GM12878 (cell line): ENCODE measurements at regions not wholly inside any gene's neighbourhood (a gene's known extent, or its start where the extent isn't known, plus 50 kb on each side); places are given as distances from the start of the nearest gene placed in this dataset.

ENCODE experiments used
- ATAC-seq: fragments of 200-7000 bp; cut with Tn5 transposase; 3 replicates; pipeline ENCODE4 v1.9.1; 2020; ENCODE audit warnings: mild to moderate bottlenecking, moderate library complexity
- BruUV-seq: library from RNA; stranded (reverse); fragments of 400-500 nt; replicated peaks from 2 replicates; lab custom pipeline; 2021; lab: Mats Ljungman, UMichigan
- CTCF ChIA-PET: fragments of 300-600 bp; sonication (Branson Sonifier 250); formaldehyde crosslinking; extraction: SDS; loops from one replicate; lab custom pipeline; 2021; ENCODE audit warnings: inconsistent platforms; lab: Yijun Ruan, JAX
- POLR2A ChIA-PET: fragments of 350-600 bp; formaldehyde crosslinking; extraction: SDS; loops from one replicate; lab custom pipeline; 2021; ENCODE audit warnings: inconsistent platforms; lab: Charles Lee
- RAD21 ChIA-PET: fragments of 300-600 bp; sonication (Branson Sonifier 250); formaldehyde crosslinking; loops from one replicate; lab custom pipeline; 2023; ENCODE audit warnings: antibody characterized with exemption; ENCODE audit not compliant: unreplicated experiment; lab: Charles Lee
- SMC1A ChIA-PET: fragments of 300-600 bp; sonication (Branson Sonifier 250); formaldehyde crosslinking; loops from one replicate; lab custom pipeline; 2023; ENCODE audit not compliant: unreplicated experiment, uncharacterized antibody; lab: Charles Lee
- DNase-seq: peaks from one replicate; pipeline ENCODE4 v3.0.0-alpha.2; 2011; ENCODE audit warnings: low read depth, low spot score
- FAIRE-seq: peaks from 3 replicates; lab custom pipeline; 2011; peaks lifted over from hg19 to GRCh38; lab: Jason Lieb, UNC
- H2AFZ ChIP-seq: 2 replicates; pipeline ENCODE4 v1.6.0; 2011; ENCODE audit warnings: low read depth, low read length, control low read depth; ENCODE audit not compliant: control insufficient read depth
- H3K27ac ChIP-seq: 2 replicates; pipeline ENCODE4 v1.5.1; 2011; ENCODE audit warnings: control low read depth; ENCODE audit not compliant: control insufficient read depth, insufficient read depth
- H3K27me3 ChIP-seq, 2 experiments: replicated peaks in 1 of 2; 2 replicates each; pipeline versions ENCODE4 v1.6.0 to v1.6.1; 2011; ENCODE audit warnings: low read length in 1 of 2; ENCODE audit not compliant: control insufficient read depth in 2 of 2, insufficient read depth in 2 of 2
- H3K36me3 ChIP-seq, 2 experiments: 2 replicates each; pipeline ENCODE4 v1.5.1; 2011; ENCODE audit warnings: low read length in 1 of 2; ENCODE audit not compliant: control insufficient read depth in 2 of 2, insufficient read depth in 2 of 2
- H3K4me1 ChIP-seq: 2 replicates; pipeline ENCODE4 v1.6.1; 2011; ENCODE audit warnings: mild to moderate bottlenecking, low read length, moderate library complexity, mixed read lengths; ENCODE audit not compliant: control insufficient read depth, insufficient read depth
- H3K4me2 ChIP-seq: 2 replicates; pipeline ENCODE4 v1.6.0; 2011; ENCODE audit warnings: control low read depth; ENCODE audit not compliant: control insufficient read depth, insufficient read depth
- H3K4me3 ChIP-seq: fragments of 200-600 bp; sonication (generic); 2 replicates; pipeline ENCODE4 v1.5.1; 2016
- H3K79me2 ChIP-seq: 2 replicates; pipeline ENCODE4 v1.6.0; 2011; ENCODE audit warnings: low read length; ENCODE audit not compliant: control insufficient read depth, insufficient read depth
- H3K9ac ChIP-seq: 2 replicates; pipeline ENCODE4 v1.8.0; 2011; ENCODE audit warnings: low read length, control low read depth, mixed read lengths; ENCODE audit not compliant: control insufficient read depth, insufficient read depth
- H3K9me3 ChIP-seq: replicated peaks from 3 replicates; pipeline ENCODE4 v1.5.1; 2011; ENCODE audit warnings: mild to moderate bottlenecking, low read length; ENCODE audit not compliant: control insufficient read depth, insufficient read depth
- H4K20me1 ChIP-seq: 2 replicates; pipeline ENCODE4 v1.6.0; 2011; ENCODE audit not compliant: control insufficient read depth, insufficient read depth
- BHLHE40 ChIP-seq, 2 experiments: fragments of 450-650 bp in 1 of 2; IDR thresholded peaks; 2 replicates each; pipeline ENCODE4 v1.6.1; 2011 to 2017; ENCODE audit warnings: low read depth in 2 of 2, borderline replicate concordance in 1 of 2, improper control_type of control experiment in 1 of 2, low read length in 1 of 2, mild to moderate bottlenecking in 1 of 2
- BMI1 ChIP-seq: fragments of 450-650 bp; IDR thresholded peaks from 2 replicates; pipeline ENCODE4 v1.6.1; 2016; ENCODE audit warnings: mild to moderate bottlenecking, moderate library complexity, borderline replicate concordance
- E2F4 ChIP-seq: IDR thresholded peaks from 2 replicates; pipeline ENCODE4 v1.6.1; 2012; ENCODE audit warnings: low read depth, low read length, improper control_type of control experiment
- E2F8 ChIP-seq: fragments of 450-650 bp; IDR thresholded peaks from 2 replicates; pipeline ENCODE4 v1.6.1; 2018; ENCODE audit warnings: mild to moderate bottlenecking, low read depth, moderate library complexity; ENCODE audit not compliant: partially characterized antibody
- IRF4 ChIP-seq: IDR thresholded peaks from 2 replicates; pipeline ENCODE4 v1.6.1; 2011; ENCODE audit warnings: low read depth, low read length
- KAT2A ChIP-seq: conservative IDR thresholded peaks from 2 replicates; pipeline ENCODE4 v1.6.1; 2011; ENCODE audit warnings: low read depth, low read length; ENCODE audit not compliant: control insufficient read depth
- KDM1A ChIP-seq: fragments of 200-600 bp; sonication (generic); IDR thresholded peaks from 2 replicates; pipeline ENCODE4 v1.6.1; 2016; ENCODE audit warnings: borderline replicate concordance
- MEF2B ChIP-seq: fragments of 450-650 bp; IDR thresholded peaks from 2 replicates; pipeline ENCODE4 v1.6.1; 2018; ENCODE audit warnings: mild to moderate bottlenecking, moderate library complexity; ENCODE audit not compliant: partially characterized antibody, poor library complexity, severe bottlenecking
- NFXL1 ChIP-seq: fragments of 450-650 bp; IDR thresholded peaks from 2 replicates; pipeline ENCODE4 v1.6.1; 2017; ENCODE audit warnings: antibody characterized with exemption, mild to moderate bottlenecking, borderline replicate concordance
- POU2F2 ChIP-seq: IDR thresholded peaks from 3 replicates; pipeline ENCODE4 v1.6.1; 2011; ENCODE audit warnings: low read depth, mild to moderate bottlenecking, low read length, borderline replicate concordance
- RFX5 ChIP-seq: IDR thresholded peaks from 2 replicates; pipeline ENCODE4 v1.6.1; 2011; ENCODE audit warnings: low read depth, low read length, improper control_type of control experiment
- SMC3 ChIP-seq: IDR thresholded peaks from 2 replicates; pipeline ENCODE4 v1.6.1; 2011; ENCODE audit warnings: low read length, improper control_type of control experiment, borderline replicate concordance
- SPI1 ChIP-seq: IDR thresholded peaks from 2 replicates; pipeline ENCODE4 v1.6.1; 2011; ENCODE audit warnings: low read depth, mild to moderate bottlenecking, low read length, moderate library complexity, borderline replicate concordance; ENCODE audit not compliant: insufficient read depth
- WGBS: methylation state at CpG from one replicate; pipeline ENCODE4 v1.1.6; 2016; ENCODE audit warnings: low lambda C conversion rate; ENCODE audit not compliant: insufficient replicate concordance, insufficient coverage; ENCODE audit errors: missing lambda C conversion rate; 5-methylcytosine and 5-hydroxymethylcytosine counted together
- in situ Hi-C: fragments of 300-500 bp; cut with MboI; formaldehyde crosslinking; loops from 9 replicates; pipeline ENCODE4 v1.14.3; 2018; ENCODE audit warnings: mixed read lengths
- intact Hi-C: fragments of 100-400 bp; cut with micrococcal nuclease; formaldehyde crosslinking; loops from one replicate; pipeline ENCODE4 v1.14.2; 2022; ENCODE audit not compliant: unreplicated experiment
- TF ChIP-seq, protein P1 (sequence below): IDR thresholded peaks from 2 replicates; pipeline ENCODE4 v1.6.1; 2011; ENCODE audit warnings: low read depth, low read length, improper control_type of control experiment, borderline replicate concordance

- no TSS peak for BruUV-seq
- SMC1A ChIA-PET: no interaction called here
- DNase-seq (no peak), FAIRE-seq (no peak), ATAC-seq (no peak)
- no peak overlapping the region for H3K9ac ChIP-seq
- H3K4me3 ChIP-seq: no peak overlapping the region
- H3K9me3 ChIP-seq: no peaks in the 10 kb centered on the region; the same call in 2 of the 3 replicates
- no peak for TF ChIP-seq IRF4
- TF ChIP-seq SMC3: no peak
- TF ChIP-seq KDM1A: no peak
- no peak for TF ChIP-seq NFXL1
- TF ChIP-seq, protein P1, sequence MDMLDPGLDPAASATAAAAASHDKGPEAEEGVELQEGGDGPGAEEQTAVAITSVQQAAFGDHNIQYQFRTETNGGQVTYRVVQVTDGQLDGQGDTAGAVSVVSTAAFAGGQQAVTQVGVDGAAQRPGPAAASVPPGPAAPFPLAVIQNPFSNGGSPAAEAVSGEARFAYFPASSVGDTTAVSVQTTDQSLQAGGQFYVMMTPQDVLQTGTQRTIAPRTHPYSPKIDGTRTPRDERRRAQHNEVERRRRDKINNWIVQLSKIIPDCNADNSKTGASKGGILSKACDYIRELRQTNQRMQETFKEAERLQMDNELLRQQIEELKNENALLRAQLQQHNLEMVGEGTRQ: no peak
- no peak for TF ChIP-seq KAT2A
- TF ChIP-seq E2F8: no peak
- TF ChIP-seq E2F4: no peak
- no peak for TF ChIP-seq RFX5
- no peak for TF ChIP-seq POU2F2
- TF ChIP-seq MEF2B: no peak
- TF ChIP-seq SPI1: no peak
- TF ChIP-seq BMI1: no peak
- no peak for TF ChIP-seq BHLHE40 (IDR thresholded peaks at IDR 0.05; ENCODE audit: borderline replicate concordance in 1 of 2, low read depth in 2 of 2, low read length in 1 of 2)
- H4K20me1 ChIP-seq: no peaks in the 10 kb centered on the region
- WGBS: 0% methylated on average over 2 of the region's 2 CpGs
- POLR2A ChIA-PET: no interaction called here
- CTCF ChIA-PET: no interaction called here
- no peaks in the 10 kb centered on the region for H3K36me3 ChIP-seq
- intact Hi-C loops (no loop called here), in situ Hi-C loops (loop anchor here (25.0 kb wide), 1 partner anchor 766 kb away; no protein-coding TSS in a partner anchor)
- H3K27me3 ChIP-seq: peaks cover 20 to 42% of the 10 kb centered on the region in 2 experiments
- no peak overlapping the region for H3K27ac ChIP-seq
- no peaks in the 10 kb centered on the region for H3K79me2 ChIP-seq
- no peak overlapping the region for H2AFZ ChIP-seq
- H3K4me1 ChIP-seq: no peaks in the 10 kb centered on the region
- RAD21 ChIA-PET: no interaction called here
- H3K4me2 ChIP-seq: no peak overlapping the region
Observed at GRCh38 chr11:16603245-16603644, 135.2 kb upstream of the C11orf58 start.
